ENCODE measurements at regions not wholly inside any gene's neighbourhood (a gene's known extent, or its start where the extent isn't known, plus 50 kb on each side); places are given as distances from the start of the nearest gene placed in this dataset.
"Not testable (repeated sequence)": the region's sequence is repeated elsewhere in the genome, so short reads cannot be mapped to it uniquely, and the experiment has no call there.

- TF ChIP-seq CTCF, POLR2A (IDR thresholded peaks at IDR 0.05): not testable (repeated sequence)
Measured at GRCh38 chr16:29302433-29302832, 104.1 kb downstream of the NPIPB11 start.

Data from esophagus squamous epithelium (tissue), 4 donors.